MM.1S (cell line): ENCODE measurements at regions not wholly inside any gene's neighbourhood (a gene's known extent, or its start where the extent isn't known, plus 50 kb on each side); places are given as distances from the start of the nearest gene placed in this dataset.

ENCODE experiments used
- DNase-seq: peaks from one replicate; pipeline ENCODE4 v3.0.0-alpha.2; 2015
- H2AFZ ChIP-seq: fragments of 300-600 bp; sonication (generic); 2 replicates; pipeline ENCODE4 v1.6.0; 2016; ENCODE audit warnings: antibody characterized with exemption, low read length
- H3F3A ChIP-seq: fragments of 300-600 bp; sonication (generic); 2 replicates; pipeline ENCODE4 v1.6.1; 2016; ENCODE audit warnings: mild to moderate bottlenecking, antibody characterized with exemption, low read length, moderate library complexity, mixed read lengths; ENCODE audit not compliant: insufficient read depth
- H3K27ac ChIP-seq: fragments of 300-600 bp; sonication (generic); 2 replicates; pipeline ENCODE4 v1.5.1; 2016; ENCODE audit warnings: mild to moderate bottlenecking, low read length
- H3K27me3 ChIP-seq: fragments of 300-600 bp; sonication (generic); replicated peaks from 2 replicates; pipeline ENCODE4 v1.6.0; 2016; ENCODE audit warnings: low read length; ENCODE audit not compliant: insufficient read depth
- H3K36me3 ChIP-seq: fragments of 300-600 bp; sonication (generic); replicated peaks from 2 replicates; pipeline ENCODE4 v1.6.1; 2016; ENCODE audit warnings: mild to moderate bottlenecking, low read length, mixed read lengths; ENCODE audit not compliant: insufficient read depth
- H3K4me1 ChIP-seq: fragments of 300-600 bp; sonication (generic); 2 replicates; pipeline ENCODE4 v1.6.1; 2016; ENCODE audit warnings: low read length, mixed read lengths
- H3K4me2 ChIP-seq: fragments of 300-600 bp; sonication (generic); 2 replicates; pipeline ENCODE4 v1.6.0; 2016; ENCODE audit warnings: low read depth, low read length
- H3K4me3 ChIP-seq: fragments of 300-600 bp; sonication (generic); 2 replicates; pipeline ENCODE4 v1.5.1; 2016; ENCODE audit warnings: low read length, mixed read lengths
- H3K79me2 ChIP-seq: fragments of 300-600 bp; sonication (generic); 2 replicates; pipeline ENCODE4 v1.6.1; 2016; ENCODE audit warnings: mixed run types, low read length, mixed read lengths
- H3K9ac ChIP-seq: fragments of 300-600 bp; sonication (generic); 2 replicates; pipeline ENCODE4 v1.6.1; 2016; ENCODE audit warnings: low read length, mixed read lengths
- H3K9me2 ChIP-seq: fragments of 300-600 bp; sonication (generic); replicated peaks from 2 replicates; pipeline ENCODE4 v1.6.1; 2016; ENCODE audit warnings: mild to moderate bottlenecking, low read length, mixed read lengths; ENCODE audit not compliant: insufficient read depth
- H3K9me3 ChIP-seq: fragments of 300-600 bp; sonication (generic); replicated peaks from 2 replicates; pipeline ENCODE4 v1.6.1; 2016; ENCODE audit warnings: mild to moderate bottlenecking, low read length, mixed read lengths; ENCODE audit not compliant: insufficient read depth
- H4K20me1 ChIP-seq: fragments of 300-600 bp; sonication (generic); 2 replicates; pipeline ENCODE4 v1.6.1; 2016; ENCODE audit warnings: mild to moderate bottlenecking, low read length, moderate library complexity, mixed read lengths; ENCODE audit not compliant: insufficient read depth
- CTCF ChIP-seq: fragments of 300-600 bp; sonication (generic); IDR thresholded peaks from 2 replicates; pipeline ENCODE4 v1.5.1; 2016; ENCODE audit warnings: antibody characterized with exemption, low read length, mixed read lengths
- EZH2 ChIP-seq: fragments of 300-600 bp; sonication (generic); optimal IDR thresholded peaks from 2 replicates; pipeline ENCODE3; 2017; ENCODE audit warnings: low read depth, mild to moderate bottlenecking, antibody characterized with exemption, low read length, mixed read lengths
- EZH2phosphoT487 ChIP-seq: fragments of 300-600 bp; sonication (generic); IDR thresholded peaks from 2 replicates; pipeline ENCODE4 v1.6.1; 2018; ENCODE audit warnings: antibody characterized with exemption, low read length

GRCh38 chr1:30010506-30011106 is 712.8 kb downstream of the MATN1 start:
- Histone ChIP-seq H3K4me1 (no peaks in the 10 kb centered on the region), H3K4me3 (no peak overlapping the region), H3K36me3 (no peaks in the 10 kb centered on the region), H3F3A (no peaks in the 10 kb centered on the region), H4K20me1 (no peaks in the 10 kb centered on the region), H3K9ac (no peak overlapping the region), H2AFZ (no peak overlapping the region), H3K27me3 (peaks cover 48% of the 10 kb centered on the region), H3K9me3 (no peaks in the 10 kb centered on the region), H3K27ac (no peak overlapping the region), H3K9me2 (no peaks in the 10 kb centered on the region), H3K79me2 (no peaks in the 10 kb centered on the region), H3K4me2 (no peak overlapping the region)
- TF ChIP-seq EZH2phosphoT487 (no peak), CTCF (no peak), EZH2 (no peak)
- no peak for DNase-seq

GRCh38 chr1:30009720-30010119 is 713.7 kb downstream of the MATN1 start:
- Histone ChIP-seq H3F3A (no peaks in the 10 kb centered on the region), H3K27me3 (peaks cover 56% of the 10 kb centered on the region)

GRCh38 chr1:30008998-30009657 is 714.3 kb downstream of the MATN1 start:
- no peak overlapping the region for H3K27ac ChIP-seq
- H3K79me2 ChIP-seq, result no peaks in the 10 kb centered on the region
- H2AFZ ChIP-seq, result no peak overlapping the region
- H3K4me2 ChIP-seq, result no peak overlapping the region
- H3K9ac ChIP-seq, result no peak overlapping the region
- TF ChIP-seq EZH2 (no peak), CTCF (no peak), EZH2phosphoT487 (no peak)
- no peak overlapping the region for H3K4me3 ChIP-seq
- H3K36me3 ChIP-seq, result no peaks in the 10 kb centered on the region
- H3K9me2 ChIP-seq, result no peaks in the 10 kb centered on the region
- H4K20me1 ChIP-seq, result no peaks in the 10 kb centered on the region
- no peaks in the 10 kb centered on the region for H3K9me3 ChIP-seq
- H3F3A ChIP-seq, result no peaks in the 10 kb centered on the region
- H3K4me1 ChIP-seq, result no peaks in the 10 kb centered on the region
- H3K27me3 ChIP-seq, result peaks cover 62% of the 10 kb centered on the region
- DNase-seq, result no peak

More at GRCh38 chr1:30009720-30010119, 713.7 kb downstream of the MATN1 start:
- Histone ChIP-seq H2AFZ (no peak overlapping the region), H3K9me2 (no peaks in the 10 kb centered on the region), H4K20me1 (no peaks in the 10 kb centered on the region), H3K79me2 (no peaks in the 10 kb centered on the region), H3K27ac (no peak overlapping the region), H3K4me3 (no peak overlapping the region), H3K4me2 (no peak overlapping the region), H3K9me3 (no peaks in the 10 kb centered on the region), H3K9ac (no peak overlapping the region), H3K36me3 (no peaks in the 10 kb centered on the region), H3K4me1 (no peaks in the 10 kb centered on the region)
- no peak for DNase-seq
- TF ChIP-seq EZH2 (no peak), EZH2phosphoT487 (no peak)

GRCh38 chr1:30008372-30008997 is 714.9 kb downstream of the MATN1 start:
- H3K9me2 ChIP-seq, result no peaks in the 10 kb centered on the region
- H3K9ac ChIP-seq, result no peak overlapping the region
- no peak for TF ChIP-seq EZH2phosphoT487
- no peak for TF ChIP-seq CTCF
- TF ChIP-seq EZH2, result no peak
- no peaks in the 10 kb centered on the region for H3K36me3 ChIP-seq
- DNase-seq, result no peak
- no peaks in the 10 kb centered on the region for H3K9me3 ChIP-seq
- no peak overlapping the region for H3K27ac ChIP-seq
- no peaks in the 10 kb centered on the region for H3F3A ChIP-seq
- no peak overlapping the region for H3K4me2 ChIP-seq
- no peak overlapping the region for H3K4me3 ChIP-seq
- H3K79me2 ChIP-seq, result no peaks in the 10 kb centered on the region
- no peaks in the 10 kb centered on the region for H3K4me1 ChIP-seq
- no peaks in the 10 kb centered on the region for H4K20me1 ChIP-seq
- H2AFZ ChIP-seq, result no peak overlapping the region
- H3K27me3 ChIP-seq, result peaks cover 68% of the 10 kb centered on the region
